B cell (primary cell): ENCODE measurements at regions not wholly inside any gene's neighbourhood (a gene's known extent, or its start where the extent isn't known, plus 50 kb on each side); places are given as distances from the start of the nearest gene placed in this dataset.

Experiments
- ATAC-seq: fragments of 200-7000 bp; cut with Tn5 transposase; one replicate; pipeline ENCODE4 v1.10.0; 2021; ENCODE audit warnings: low read depth, mild to moderate bottlenecking, moderate number of reproducible peaks, moderate library complexity
- CTCF ChIA-PET: fragments of 350-600 bp; sonication (Branson Sonifier 250); formaldehyde crosslinking; loops from one replicate; lab custom pipeline; 2021; ENCODE audit warnings: antibody characterized with exemption, inconsistent platforms; lab: Charles Lee
- POLR2A ChIA-PET: fragments of 350-600 bp; sonication (Branson Sonifier 250); formaldehyde crosslinking; loops from one replicate; lab custom pipeline; 2021; ENCODE audit warnings: antibody characterized with exemption; lab: Charles Lee
- DNase-seq: peaks from one replicate; pipeline ENCODE4 v3.0.0; 2013
- H2AFZ ChIP-seq: 2 replicates; pipeline ENCODE4 v1.6.1; 2012; ENCODE audit warnings: mild to moderate bottlenecking, low read depth, low read length; ENCODE audit not compliant: insufficient read depth, poor library complexity, severe bottlenecking
- H3K27ac ChIP-seq, 2 donors: 1 replicate in 1 of 2; 2 replicates in 1 of 2; pipeline ENCODE4 v1.5.1; 2012 to 2013; ENCODE audit warnings: low read length in 2 of 2, mild to moderate bottlenecking in 2 of 2, moderate library complexity in 1 of 2
- H3K27me3 ChIP-seq, 4 experiments: fragments of 200-600 bp in 1 of 4; sonication (generic) in 1 of 4; replicated peaks in 1 of 4; 1 replicate in 2 of 4; 2 replicates in 2 of 4; pipeline versions ENCODE4 v1.6.1 to v1.7.0; 2013 to 2016; ENCODE audit warnings: low read length in 3 of 4, mild to moderate bottlenecking in 2 of 4, mixed read lengths in 1 of 4, moderate library complexity in 1 of 4; ENCODE audit not compliant: insufficient read depth in 4 of 4, control insufficient read depth in 3 of 4; ENCODE audit errors: control extremely low read depth in 1 of 4
- H3K36me3 ChIP-seq, 2 experiments: replicated peaks in 1 of 2; 1 replicate in 1 of 2; 2 replicates in 1 of 2; pipeline versions ENCODE4 v1.6.1 to v1.7.1; 2013; ENCODE audit warnings: low read length in 1 of 2; ENCODE audit not compliant: insufficient read depth in 2 of 2, control insufficient read depth in 1 of 2; ENCODE audit errors: control extremely low read depth in 1 of 2, extremely low read depth in 1 of 2
- H3K4me1 ChIP-seq, 2 donors: fragments of 200-600 bp in 1 of 2; sonication (generic) in 1 of 2; 1 replicate in 1 of 2; 2 replicates in 1 of 2; pipeline versions ENCODE4 v1.5.1 to v1.6.1; 2013 to 2017; ENCODE audit warnings: low read length in 2 of 2; ENCODE audit not compliant: control insufficient read depth in 2 of 2, insufficient read depth in 2 of 2
- H3K4me2 ChIP-seq: replicated peaks from 2 replicates; pipeline ENCODE3; 2012; ENCODE audit warnings: mild to moderate bottlenecking, low read depth, low read length; ENCODE audit not compliant: poor library complexity, severe bottlenecking
- H3K4me3 ChIP-seq, 5 experiments: fragments of 200-600 bp in 1 of 5; sonication (generic) in 1 of 5; 1 replicate in 3 of 5; 2 replicates in 2 of 5; pipeline versions ENCODE4 v1.5.1 to v1.7.0; 2011 to 2016; ENCODE audit warnings: low read length in 4 of 5, mild to moderate bottlenecking in 4 of 5, low read depth in 2 of 5, control low read depth in 1 of 5, moderate library complexity in 1 of 5; ENCODE audit not compliant: insufficient read depth in 1 of 5; ENCODE audit errors: control extremely low read depth in 1 of 5, extremely low read depth in 1 of 5
- H3K79me2 ChIP-seq: fragments of 200-600 bp; sonication (generic); one replicate; pipeline ENCODE4 v1.6.0; 2016; ENCODE audit warnings: low read length; ENCODE audit not compliant: control insufficient read depth, insufficient read depth
- H3K9ac ChIP-seq: fragments of 200-600 bp; sonication (generic); 2 replicates; pipeline ENCODE4 v1.6.1; 2017; ENCODE audit warnings: mild to moderate bottlenecking, low read length, moderate library complexity
- H3K9me3 ChIP-seq, 3 donors: one replicate each; pipeline versions ENCODE4 v1.6.1 to v1.7.1; 2013; ENCODE audit warnings: low read length in 2 of 3; ENCODE audit not compliant: control insufficient read depth in 2 of 3, insufficient read depth in 1 of 3; ENCODE audit errors: control extremely low read depth in 1 of 3
- H4K20me1 ChIP-seq: 2 replicates; pipeline ENCODE4 v1.6.0; 2012; ENCODE audit warnings: mild to moderate bottlenecking, low read length; ENCODE audit not compliant: insufficient read depth, control insufficient read depth, poor library complexity, severe bottlenecking
- H3K27ac Mint-ChIP-seq: one replicate; pipeline ENCODE4 v1.8.0; 2021; ENCODE audit warnings: mixed read lengths
- H3K27me3 Mint-ChIP-seq: one replicate; pipeline ENCODE4 v1.8.0; 2021; ENCODE audit warnings: mixed read lengths
- H3K4me1 Mint-ChIP-seq: one replicate; pipeline ENCODE4 v1.8.0; 2021; ENCODE audit warnings: mixed read lengths
- H3K4me3 Mint-ChIP-seq: one replicate; pipeline ENCODE4 v1.8.0; 2021; ENCODE audit warnings: mixed read lengths
- H3K9me3 Mint-ChIP-seq: one replicate; pipeline ENCODE4 v1.8.0; 2022; ENCODE audit warnings: mixed read lengths; ENCODE audit not compliant: insufficient read depth
- CTCF ChIP-seq: fragments of 200-600 bp; IDR thresholded peaks from one replicate; pipeline ENCODE4 v1.8.0; 2022; ENCODE audit warnings: antibody characterized with exemption, mild to moderate bottlenecking
- EZH2 ChIP-seq: IDR thresholded peaks from 2 replicates; pipeline ENCODE4 v1.6.1; 2012; ENCODE audit warnings: borderline replicate concordance, low read depth, mild to moderate bottlenecking, moderate library complexity, low read length; ENCODE audit not compliant: insufficient read depth, poor library complexity, severe bottlenecking
- WGBS: methylation state at CpG from one replicate; pipeline ENCODE4 v1.1.5; 2013; ENCODE audit warnings: missing lambda C conversion rate; ENCODE audit not compliant: insufficient coverage; 5-methylcytosine and 5-hydroxymethylcytosine counted together
- intact Hi-C: fragments of 100-400 bp; cut with micrococcal nuclease; formaldehyde crosslinking; loops from one replicate; pipeline ENCODE4 v1.10.0; 2022

- ATAC-seq (no peak), DNase-seq (no peak)
- H3K4me2 ChIP-seq = no peak overlapping the region
- no peaks in the 10 kb centered on the region for H3K79me2 ChIP-seq
- H3K4me3 Mint-ChIP-seq = no peak overlapping the region
- TF ChIP-seq CTCF (no peak), EZH2 (no peak)
- no peaks in the 10 kb centered on the region for H3K9me3 Mint-ChIP-seq
- intact Hi-C loops = no loop called here
- H4K20me1 ChIP-seq = no peaks in the 10 kb centered on the region
- H3K9ac ChIP-seq = no peak overlapping the region
- H3K9me3 ChIP-seq = peaks cover 0 to 23% (median 0%) of the 10 kb centered on the region in 3 donors
- H3K36me3 ChIP-seq = no peaks in the 10 kb centered on the region
- ChIA-PET CTCF (no interaction called here), POLR2A (no interaction called here)
- no peak overlapping the region for H2AFZ ChIP-seq
- H3K4me1 ChIP-seq = no peaks in the 10 kb centered on the region
- no peak overlapping the region for H3K27ac ChIP-seq
- no peak overlapping the region for H3K4me3 ChIP-seq
- no peak overlapping the region for H3K27ac Mint-ChIP-seq
- no peaks in the 10 kb centered on the region for H3K4me1 Mint-ChIP-seq
- no peaks in the 10 kb centered on the region for H3K27me3 ChIP-seq
- 93% methylated on average over 5 of the region's 5 CpGs for WGBS
- no peaks in the 10 kb centered on the region for H3K27me3 Mint-ChIP-seq
Measured at GRCh38 chr20:60950974-60951373, 301.1 kb upstream of the CDH4 start.

GRCh38 chr20:60952861-60953260, 299.2 kb upstream of the CDH4 start:
- no peak overlapping the region for H3K4me2 ChIP-seq
- no peak for TF ChIP-seq CTCF
- no peak for TF ChIP-seq EZH2

More at GRCh38 chr20:60952861-60953260, 299.2 kb upstream of the CDH4 start:
- Histone ChIP-seq H3K27ac (no peak overlapping the region), H3K27me3 (no peaks in the 10 kb centered on the region), H2AFZ (no peak overlapping the region), H4K20me1 (no peaks in the 10 kb centered on the region), H3K9ac (no peak overlapping the region), H3K36me3 (no peaks in the 10 kb centered on the region), H3K4me3 (no peak overlapping the region), H3K79me2 (no peaks in the 10 kb centered on the region), H3K4me1 (no peaks in the 10 kb centered on the region), H3K9me3 (peaks cover 0 to 20% (median 0%) of the 10 kb centered on the region in 3 donors)
- CTCF ChIA-PET = no interaction called here
- intact Hi-C loops = no loop called here
- DNase-seq (no peak), ATAC-seq (no peak)
- WGBS = 87% methylated on average over 8 of the region's 8 CpGs
- POLR2A ChIA-PET = no interaction called here
- Mint-ChIP-seq H3K4me1 (no peaks in the 10 kb centered on the region), H3K27me3 (no peaks in the 10 kb centered on the region), H3K9me3 (no peaks in the 10 kb centered on the region), H3K27ac (no peak overlapping the region), H3K4me3 (no peak overlapping the region)
